Cardiac muscle cell (in vitro differentiated cells and primary cell): ENCODE measurements at regions not wholly inside any gene's neighbourhood (a gene's known extent, or its start where the extent isn't known, plus 50 kb on each side); places are given as distances from the start of the nearest gene placed in this dataset.
A peak's percentile ranks its signal among the peaks of the same experiment; 100 is the strongest.

Experiments used
- DNase-seq, 2 donors: peaks; one replicate each; pipeline versions ENCODE4 v3.0.0 to v3.0.0-alpha.2; 2010 to 2017; ENCODE audit warnings: low read depth in 1 of 2, low spot score in 1 of 2
- H3K27ac ChIP-seq: fragments of 200-600 bp; sonication (generic); 2 replicates; pipeline ENCODE4 v1.5.1; 2016
- H3K27me3 ChIP-seq: fragments of 200-600 bp; sonication (generic); 2 replicates; pipeline ENCODE4 v1.6.0; 2016; ENCODE audit warnings: control low read depth
- H3K36me3 ChIP-seq: fragments of 200-600 bp; sonication (generic); 2 replicates; pipeline ENCODE4 v1.5.1; 2016; ENCODE audit warnings: control low read depth
- H3K4me1 ChIP-seq: fragments of 200-600 bp; sonication (generic); 2 replicates; pipeline ENCODE4 v1.8.1; 2017; ENCODE audit warnings: low read depth, mild to moderate bottlenecking, mixed run types
- H3K4me3 ChIP-seq: fragments of 200-600 bp; sonication (generic); 2 replicates; pipeline ENCODE4 v1.5.1; 2016; ENCODE audit warnings: mild to moderate bottlenecking
- H3K9me3 ChIP-seq: fragments of 200-600 bp; sonication (generic); 2 replicates; pipeline ENCODE4 v1.5.1; 2017; ENCODE audit warnings: low read depth, mild to moderate bottlenecking, control low read depth
- CTCF ChIP-seq: IDR thresholded peaks from 2 replicates; pipeline ENCODE4 v1.5.1; 2012; ENCODE audit warnings: low read depth, mild to moderate bottlenecking, low read length

GRCh38 chr4:151962138-151962823 lies 201.5 kb upstream of the GATB start:
- no peak for TF ChIP-seq CTCF
- no peaks in the 10 kb centered on the region for H3K27me3 ChIP-seq
- no peak overlapping the region for H3K4me3 ChIP-seq
- H3K4me1 ChIP-seq: peaks cover 10% of the 10 kb centered on the region
- H3K27ac ChIP-seq: no peak overlapping the region
- no peaks in the 10 kb centered on the region for H3K36me3 ChIP-seq
- H3K9me3 ChIP-seq: no peaks in the 10 kb centered on the region
- no peak for DNase-seq

GRCh38 chr4:151961456-151961855 lies 200.6 kb upstream of the GATB start:
- Histone ChIP-seq H3K4me1 (peaks cover 19% of the 10 kb centered on the region), H3K36me3 (no peaks in the 10 kb centered on the region), H3K27ac (no peak overlapping the region), H3K27me3 (no peaks in the 10 kb centered on the region), H3K9me3 (no peaks in the 10 kb centered on the region), H3K4me3 (no peak overlapping the region)
- no peak for DNase-seq
- TF ChIP-seq CTCF: no peak

GRCh38 chr4:151960449-151961230 lies 199.8 kb upstream of the GATB start:
- peaks cover 23% of the 10 kb centered on the region for H3K4me1 ChIP-seq
- DNase-seq: no peak

GRCh38 chr4:151957153-151957552 lies 196.3 kb upstream of the GATB start:
- TF ChIP-seq CTCF: no peak
- Histone ChIP-seq H3K9me3 (no peaks in the 10 kb centered on the region), H3K27ac (peak overlapping the region; percentile 93), H3K4me1 (peaks cover 20% of the 10 kb centered on the region), H3K4me3 (no peak overlapping the region), H3K36me3 (no peaks in the 10 kb centered on the region), H3K27me3 (no peaks in the 10 kb centered on the region)
- DNase-seq: peak; percentile 1 to 88

More at GRCh38 chr4:151960449-151961230, 199.8 kb upstream of the GATB start:
- Histone ChIP-seq H3K36me3 (no peaks in the 10 kb centered on the region), H3K27me3 (no peaks in the 10 kb centered on the region), H3K9me3 (no peaks in the 10 kb centered on the region), H3K27ac (no peak overlapping the region), H3K4me3 (no peak overlapping the region)
- TF ChIP-seq CTCF: no peak

GRCh38 chr4:151955721-151956380 lies 195.0 kb upstream of the GATB start:
- peaks cover 27% of the 10 kb centered on the region for H3K4me1 ChIP-seq
- no peaks in the 10 kb centered on the region for H3K27me3 ChIP-seq
- H3K4me3 ChIP-seq: no peak overlapping the region
- TF ChIP-seq CTCF: no peak
- no peaks in the 10 kb centered on the region for H3K9me3 ChIP-seq
- H3K27ac ChIP-seq: peak overlapping the region; percentile 93
- DNase-seq: no peak
- no peaks in the 10 kb centered on the region for H3K36me3 ChIP-seq
